HG03108 (cell line): ENCODE measurements at regions not wholly inside any gene's neighbourhood (a gene's known extent, or its start where the extent isn't known, plus 50 kb on each side); places are given as distances from the start of the nearest gene placed in this dataset.

Source experiments
- ATAC-seq: cut with Tn5 transposase; IDR thresholded peaks from one replicate; pipeline ENCODE4 v1.9.1; 2021; ENCODE audit warnings: moderate library complexity; ENCODE audit not compliant: unreplicated experiment

- no peak for ATAC-seq
These were observed 51.9 kb upstream of the ARHGAP42 start for GRCh38 chr11:100635194-100635593.

GRCh38 chr11:100636536-100636935 lies 50.6 kb upstream of the ARHGAP42 start:
- no peak for ATAC-seq
